ENCODE measurements at regions not wholly inside any gene's neighbourhood (a gene's known extent, or its start where the extent isn't known, plus 50 kb on each side); places are given as distances from the start of the nearest gene placed in this dataset.

GRCh38 chr6:137683916-137684315 is 183.1 kb upstream of the TNFAIP3 start:
- H4K20me1 ChIP-seq (replicated peaks in 1 of 2; ENCODE audit: control insufficient read depth in 1 of 2, insufficient read depth in 2 of 2, low read length in 2 of 2), result no peaks in the 10 kb centered on the region
- TF ChIP-seq, protein P1, sequence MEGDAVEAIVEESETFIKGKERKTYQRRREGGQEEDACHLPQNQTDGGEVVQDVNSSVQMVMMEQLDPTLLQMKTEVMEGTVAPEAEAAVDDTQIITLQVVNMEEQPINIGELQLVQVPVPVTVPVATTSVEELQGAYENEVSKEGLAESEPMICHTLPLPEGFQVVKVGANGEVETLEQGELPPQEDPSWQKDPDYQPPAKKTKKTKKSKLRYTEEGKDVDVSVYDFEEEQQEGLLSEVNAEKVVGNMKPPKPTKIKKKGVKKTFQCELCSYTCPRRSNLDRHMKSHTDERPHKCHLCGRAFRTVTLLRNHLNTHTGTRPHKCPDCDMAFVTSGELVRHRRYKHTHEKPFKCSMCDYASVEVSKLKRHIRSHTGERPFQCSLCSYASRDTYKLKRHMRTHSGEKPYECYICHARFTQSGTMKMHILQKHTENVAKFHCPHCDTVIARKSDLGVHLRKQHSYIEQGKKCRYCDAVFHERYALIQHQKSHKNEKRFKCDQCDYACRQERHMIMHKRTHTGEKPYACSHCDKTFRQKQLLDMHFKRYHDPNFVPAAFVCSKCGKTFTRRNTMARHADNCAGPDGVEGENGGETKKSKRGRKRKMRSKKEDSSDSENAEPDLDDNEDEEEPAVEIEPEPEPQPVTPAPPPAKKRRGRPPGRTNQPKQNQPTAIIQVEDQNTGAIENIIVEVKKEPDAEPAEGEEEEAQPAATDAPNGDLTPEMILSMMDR (IDR thresholded peaks at IDR 0.05; ENCODE audit: control extremely low read depth in 1 of 3, insufficient read depth in 1 of 3, low read depth in 1 of 3, low read length in 3 of 3), result no peak
- TF ChIP-seq SAP30 (IDR thresholded peaks at IDR 0.05; ENCODE audit: insufficient read depth, insufficient replicate concordance, low read length) (no peak), JUND (IDR thresholded peaks at IDR 0.05; ENCODE audit: low read length) (no peak), CTBP2 (IDR thresholded peaks at IDR 0.05; ENCODE audit: borderline replicate concordance, insufficient read depth, insufficient read length, low read length) (no peak), EGR1 (IDR thresholded peaks at IDR 0.05; ENCODE audit: borderline replicate concordance, low read depth, low read length) (no peak), MAFK (IDR thresholded peaks at IDR 0.05; ENCODE audit: low read depth, low read length) (no peak), NANOG (IDR thresholded peaks at IDR 0.05; ENCODE audit: insufficient read depth, low read depth, low read length, poor library complexity, severe bottlenecking) (no peak)
- POLR2A ChIA-PET (ENCODE audit: partially characterized antibody), result no interaction called here
- H3K23ac ChIP-seq (ENCODE audit: insufficient read length), result no peak overlapping the region
- H2BK12ac ChIP-seq (ENCODE audit: low read depth, low read length), result no peak overlapping the region
- FAIRE-seq (no peak), DNase-seq (ENCODE audit: low read depth in 1 of 2, low spot score in 2 of 2) (no peak)
- no peak overlapping the region for H2AFZ ChIP-seq (ENCODE audit: low read length)
- no peak overlapping the region for H3K56ac ChIP-seq (replicated peaks; ENCODE audit: insufficient read length, low read depth, low read length)
- H2BK120ac ChIP-seq (replicated peaks; ENCODE audit: low read depth, low read length), result no peak overlapping the region
- no peaks in the 10 kb centered on the region for H3K4me1 ChIP-seq (replicated peaks in 1 of 4; ENCODE audit: control insufficient read depth in 3 of 4, insufficient read depth in 4 of 4, low read length in 3 of 4)
- H3K23me2 ChIP-seq (ENCODE audit: low read depth, low read length), result no peaks in the 10 kb centered on the region
- 65% methylated on average over 4 of the region's 4 CpGs; no CpG with 5 or more reads in 1 of the 2 experiments for WGBS, 2 experiments (ENCODE audit: extremely low coverage in 1 of 2, insufficient coverage in 1 of 2, insufficient read length in 1 of 2, insufficient replicate concordance in 2 of 2, low coverage in 1 of 2, low lambda C conversion rate in 2 of 2, missing lambda C conversion rate in 1 of 2)
- no peaks in the 10 kb centered on the region for H3K9me3 ChIP-seq (ENCODE audit: insufficient read depth in 2 of 2, low read depth in 1 of 2, low read length in 1 of 2)
- no peak overlapping the region for H4K5ac ChIP-seq (ENCODE audit: insufficient read length, low read depth, low read length)
- no peak overlapping the region for H2BK5ac ChIP-seq (ENCODE audit: low read depth, low read length)
- no peak overlapping the region for H4K91ac ChIP-seq (replicated peaks; ENCODE audit: insufficient read length, low read length)
- H3K14ac ChIP-seq (ENCODE audit: insufficient read length), result no peak overlapping the region
- H3K27ac ChIP-seq (ENCODE audit: low read depth, low read length), result no peak overlapping the region
- H3K79me2 ChIP-seq (ENCODE audit: control insufficient read depth in 1 of 2, insufficient read depth in 2 of 2, low read length in 2 of 2), result no peaks in the 10 kb centered on the region
- no peak overlapping the region for H2BK15ac ChIP-seq (ENCODE audit: low read length)
- CTCF ChIA-PET (ENCODE audit: partially characterized antibody), result interaction anchor here (5.8 kb wide), 1 partner anchor 14 kb away, joined by 26 read pairs; no protein-coding TSS in a partner anchor
- no peak overlapping the region for H3K4ac ChIP-seq (replicated peaks; ENCODE audit: insufficient read length, low read depth, low read length)
- no peaks in the 10 kb centered on the region for H3K36me3 ChIP-seq (ENCODE audit: control insufficient read depth in 2 of 4, insufficient read depth in 4 of 4, low read length in 3 of 4)
- H3K79me1 ChIP-seq (ENCODE audit: low read depth, low read length), result no peaks in the 10 kb centered on the region
- no peak overlapping the region for H3K9ac ChIP-seq (replicated peaks in 1 of 4; ENCODE audit: extremely low read depth in 1 of 4, low read depth in 3 of 4, low read length in 3 of 4)
- no peak overlapping the region for H4K8ac ChIP-seq (ENCODE audit: extremely low read depth, insufficient read depth, low read length)
- no peak overlapping the region for H3K4me2 ChIP-seq (ENCODE audit: insufficient read depth in 1 of 2, low read depth in 2 of 2, low read length in 2 of 2)
- H3K27me3 ChIP-seq (replicated peaks in 1 of 4; ENCODE audit: control insufficient read depth in 3 of 4, extremely low read depth in 1 of 4, insufficient read depth in 3 of 4, low read length in 3 of 4), result no peaks in the 10 kb centered on the region
- H2AK5ac ChIP-seq (ENCODE audit: low read depth, low read length), result no peak overlapping the region
- H3K18ac ChIP-seq (ENCODE audit: extremely low read depth, low read length), result no peak overlapping the region
- no peak overlapping the region for H2BK20ac ChIP-seq (ENCODE audit: low read length)
- H3K4me3 ChIP-seq (ENCODE audit: extremely low read depth in 1 of 4, insufficient read depth in 2 of 4, low read depth in 3 of 4, low read length in 4 of 4), result no peak overlapping the region

Measured in H1 (cell line).